MCF 10A (cell line): ENCODE measurements at regions not wholly inside any gene's neighbourhood (a gene's known extent, or its start where the extent isn't known, plus 50 kb on each side); places are given as distances from the start of the nearest gene placed in this dataset.

Experiments
- BruUV-seq: library from RNA; stranded (reverse); fragments of 400-500 nt; replicated peaks from 2 replicates; lab custom pipeline; 2021; lab: Mats Ljungman, UMichigan
- CTCF ChIA-PET: fragments of 300-600 bp; sonication (Branson Sonifier 250); formaldehyde crosslinking; extraction: SDS; loops from one replicate; lab custom pipeline; 2021; ENCODE audit warnings: antibody characterized with exemption, inconsistent platforms; lab: Yijun Ruan, JAX
- POLR2A ChIA-PET: fragments of 300-600, 350-650 bp; sonication (Branson Sonifier 250); formaldehyde crosslinking; extraction: SDS; loops from one replicate; lab custom pipeline; 2020; ENCODE audit warnings: antibody characterized with exemption, inconsistent platforms; lab: Yijun Ruan, JAX
- DNase-seq: peaks from one replicate; pipeline ENCODE4 v3.0.0-alpha.2; 2018; ENCODE audit not compliant: unreplicated experiment
- H3K27ac Mint-ChIP-seq: one replicate; pipeline ENCODE4 v1.8.0; 2022; ENCODE audit warnings: mild to moderate bottlenecking, low read depth, mixed read lengths; ENCODE audit not compliant: unreplicated experiment
- H3K27me3 Mint-ChIP-seq: one replicate; pipeline ENCODE4 v1.8.0; 2022; ENCODE audit warnings: mixed read lengths; ENCODE audit not compliant: insufficient read depth, unreplicated experiment
- H3K36me3 Mint-ChIP-seq: one replicate; pipeline ENCODE4 v1.8.0; 2022; ENCODE audit warnings: mild to moderate bottlenecking, moderate library complexity, mixed read lengths; ENCODE audit not compliant: insufficient read depth, unreplicated experiment
- H3K4me1 Mint-ChIP-seq: one replicate; pipeline ENCODE4 v1.8.0; 2022; ENCODE audit warnings: mixed read lengths; ENCODE audit not compliant: insufficient read depth, unreplicated experiment
- H3K4me3 Mint-ChIP-seq: one replicate; pipeline ENCODE4 v1.8.0; 2022; ENCODE audit warnings: mild to moderate bottlenecking, moderate library complexity, mixed read lengths; ENCODE audit not compliant: unreplicated experiment
- H3K9me3 Mint-ChIP-seq: one replicate; pipeline ENCODE4 v1.8.0; 2022; ENCODE audit warnings: mixed read lengths; ENCODE audit not compliant: unreplicated experiment
- intact Hi-C: fragments of 100-400 bp; cut with micrococcal nuclease; formaldehyde crosslinking; loops from 2 replicates; pipeline ENCODE4 v1.14.1; 2022
- TF ChIP-seq, protein P1 (sequence below): fragments of 200-600 bp; IDR thresholded peaks from one replicate; pipeline ENCODE4 v1.8.0; 2022; ENCODE audit warnings: antibody characterized with exemption, mild to moderate bottlenecking; ENCODE audit not compliant: unreplicated experiment

DNA sequence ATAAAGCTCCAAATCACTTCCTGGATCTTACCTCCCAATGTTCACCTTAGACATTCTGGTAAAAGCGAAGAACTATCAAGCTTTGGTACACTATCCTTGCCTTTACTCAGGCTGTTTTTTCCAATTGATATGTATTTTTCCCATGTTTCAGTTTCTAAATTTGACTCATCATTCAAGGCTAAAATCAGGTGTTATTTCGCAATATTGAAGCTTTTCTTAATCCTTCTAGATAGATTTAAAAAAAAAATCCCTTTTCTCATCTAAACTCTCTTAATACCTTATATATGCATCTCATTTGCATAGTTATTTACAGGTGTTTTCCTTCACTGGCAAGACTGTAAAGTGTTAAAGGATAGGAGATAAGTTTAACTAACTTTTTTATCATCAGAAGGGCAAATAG is 608.1 kb upstream of the FAM241A start:
- Mint-ChIP-seq H3K27me3 (no peaks in the 10 kb centered on the region), H3K27ac (no peak overlapping the region), H3K4me3 (no peak overlapping the region), H3K9me3 (no peaks in the 10 kb centered on the region), H3K36me3 (no peaks in the 10 kb centered on the region), H3K4me1 (no peaks in the 10 kb centered on the region)
- no peak for DNase-seq
- BruUV-seq: no TSS peak
- intact Hi-C loops: no loop called here
- ChIA-PET CTCF (no interaction called here), POLR2A (interaction anchor here (0.7 to 1.5 kb wide), 2 partner anchors 9 to 22 kb away, joined by 3 read pairs; no protein-coding TSS in a partner anchor)
- TF ChIP-seq, protein P1, sequence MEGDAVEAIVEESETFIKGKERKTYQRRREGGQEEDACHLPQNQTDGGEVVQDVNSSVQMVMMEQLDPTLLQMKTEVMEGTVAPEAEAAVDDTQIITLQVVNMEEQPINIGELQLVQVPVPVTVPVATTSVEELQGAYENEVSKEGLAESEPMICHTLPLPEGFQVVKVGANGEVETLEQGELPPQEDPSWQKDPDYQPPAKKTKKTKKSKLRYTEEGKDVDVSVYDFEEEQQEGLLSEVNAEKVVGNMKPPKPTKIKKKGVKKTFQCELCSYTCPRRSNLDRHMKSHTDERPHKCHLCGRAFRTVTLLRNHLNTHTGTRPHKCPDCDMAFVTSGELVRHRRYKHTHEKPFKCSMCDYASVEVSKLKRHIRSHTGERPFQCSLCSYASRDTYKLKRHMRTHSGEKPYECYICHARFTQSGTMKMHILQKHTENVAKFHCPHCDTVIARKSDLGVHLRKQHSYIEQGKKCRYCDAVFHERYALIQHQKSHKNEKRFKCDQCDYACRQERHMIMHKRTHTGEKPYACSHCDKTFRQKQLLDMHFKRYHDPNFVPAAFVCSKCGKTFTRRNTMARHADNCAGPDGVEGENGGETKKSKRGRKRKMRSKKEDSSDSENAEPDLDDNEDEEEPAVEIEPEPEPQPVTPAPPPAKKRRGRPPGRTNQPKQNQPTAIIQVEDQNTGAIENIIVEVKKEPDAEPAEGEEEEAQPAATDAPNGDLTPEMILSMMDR: no peak

DNA sequence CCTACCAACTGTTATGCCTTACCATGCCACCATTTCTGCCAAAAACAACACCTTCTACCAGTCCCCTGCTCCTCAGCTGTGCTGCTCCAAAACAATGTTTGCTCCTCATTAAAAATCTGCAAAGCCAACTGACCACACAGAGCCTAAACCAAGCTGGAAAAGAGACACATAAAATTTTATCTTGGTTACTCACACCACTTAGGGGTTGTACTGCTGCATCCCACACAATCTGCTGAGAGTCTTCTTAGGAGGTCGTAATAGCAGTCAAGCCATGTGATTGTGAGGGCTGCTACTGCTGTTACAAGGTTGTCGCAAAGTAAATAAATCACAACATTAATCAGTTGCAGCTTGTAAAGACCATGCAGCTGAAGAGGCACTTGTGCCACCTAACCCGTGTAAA is 607.4 kb upstream of the FAM241A start:
- intact Hi-C loops: no loop called here
- POLR2A ChIA-PET: interaction anchor here (1.5 kb wide), 1 partner anchor 9 kb away, joined by 3 read pairs; no protein-coding TSS in a partner anchor
- BruUV-seq: no TSS peak
- no peaks in the 10 kb centered on the region for H3K27me3 Mint-ChIP-seq
- H3K36me3 Mint-ChIP-seq: no peaks in the 10 kb centered on the region
- H3K27ac Mint-ChIP-seq: no peak overlapping the region
- DNase-seq: no peak
- TF ChIP-seq, protein P1: no peak
- no peaks in the 10 kb centered on the region for H3K4me1 Mint-ChIP-seq
- no peak overlapping the region for H3K4me3 Mint-ChIP-seq
- no peaks in the 10 kb centered on the region for H3K9me3 Mint-ChIP-seq
- CTCF ChIA-PET: interaction anchor here (0.6 kb wide), 1 partner anchor 23 kb away, joined by 3 read pairs; no protein-coding TSS in a partner anchor

DNA sequence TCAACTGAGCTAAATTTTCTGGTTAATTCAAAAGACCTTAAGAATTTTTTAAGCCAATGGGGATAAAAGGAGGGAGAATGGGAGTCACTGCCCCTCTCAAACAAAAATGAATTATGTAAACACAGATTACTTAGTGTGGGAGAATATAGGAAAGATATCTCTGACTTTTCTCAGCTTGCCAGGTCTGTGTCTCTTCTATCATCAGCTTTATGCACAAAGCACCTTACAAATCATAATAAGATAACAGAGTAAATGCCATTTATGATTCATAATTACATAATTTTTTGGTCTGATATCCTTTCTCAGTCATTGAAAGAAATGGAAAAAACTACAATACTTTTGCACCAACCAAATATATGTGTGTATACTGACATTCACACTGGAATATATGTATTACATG is 604.6 kb upstream of the FAM241A start:
- TF ChIP-seq, protein P1: no peak
- DNase-seq: no peak
- BruUV-seq: no TSS peak
- ChIA-PET POLR2A (no interaction called here), CTCF (no interaction called here)
- Mint-ChIP-seq H3K4me1 (no peaks in the 10 kb centered on the region), H3K4me3 (no peak overlapping the region), H3K9me3 (no peaks in the 10 kb centered on the region), H3K27ac (no peak overlapping the region), H3K27me3 (no peaks in the 10 kb centered on the region), H3K36me3 (no peaks in the 10 kb centered on the region)
- intact Hi-C loops: no loop called here

DNA sequence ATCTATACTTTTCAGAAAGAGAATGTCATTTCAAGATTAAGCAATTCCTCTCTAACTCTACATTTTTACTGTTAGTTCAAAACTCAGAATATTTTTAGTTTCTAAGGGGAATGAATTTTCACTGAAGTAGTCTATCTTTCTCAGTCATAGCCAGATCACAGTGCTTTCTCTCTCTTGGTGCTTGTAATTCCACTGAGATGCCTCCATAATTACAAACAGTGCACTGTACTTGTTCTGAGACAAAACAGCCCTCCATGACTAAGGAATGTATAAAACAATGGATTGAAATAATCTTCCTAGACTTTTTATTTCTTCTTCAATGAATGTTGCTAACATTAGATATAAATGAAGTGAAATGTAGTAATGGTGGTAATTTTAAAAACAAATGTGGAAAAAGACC is 603.2 kb upstream of the FAM241A start:
- no peak for DNase-seq
- H3K4me1 Mint-ChIP-seq: no peaks in the 10 kb centered on the region
- ChIA-PET CTCF (interaction anchor here (0.7 kb wide), 1 partner anchor 190 kb away, joined by 3 read pairs; no protein-coding TSS in a partner anchor), POLR2A (no interaction called here)
- intact Hi-C loops: no loop called here
- TF ChIP-seq, protein P1: no peak
- H3K36me3 Mint-ChIP-seq: no peaks in the 10 kb centered on the region
- BruUV-seq: no TSS peak
- H3K4me3 Mint-ChIP-seq: no peak overlapping the region
- H3K9me3 Mint-ChIP-seq: no peaks in the 10 kb centered on the region
- no peaks in the 10 kb centered on the region for H3K27me3 Mint-ChIP-seq
- H3K27ac Mint-ChIP-seq: no peak overlapping the region
